NCI-H1105 (cell line): ENCODE measurements at regions not wholly inside any gene's neighbourhood (a gene's known extent, or its start where the extent isn't known, plus 50 kb on each side); places are given as distances from the start of the nearest gene placed in this dataset.

Experiments
- DNase-seq: peaks from one replicate; lab custom pipeline; 2025; lab: John Stamatoyannopoulos, UW

DNA sequence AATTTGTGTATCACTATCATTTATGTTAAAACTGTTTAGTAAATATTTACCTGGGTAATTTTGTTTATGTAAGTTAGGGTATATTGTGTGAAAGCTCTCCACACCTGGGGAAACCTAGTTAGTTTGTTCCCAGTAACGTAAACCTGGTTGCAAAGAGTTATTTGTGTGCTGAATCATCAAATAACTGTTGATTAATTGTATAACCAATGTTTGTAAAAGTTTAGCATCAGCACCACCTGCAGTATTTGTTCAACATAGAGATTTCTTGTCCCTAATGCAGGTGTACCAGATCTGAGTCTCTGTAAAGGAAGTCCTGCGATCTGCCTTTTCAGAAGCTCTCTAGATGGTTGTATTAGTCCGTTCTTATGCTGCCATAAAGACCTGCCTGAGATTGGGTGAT is 440.4 kb downstream of the COL12A1 start:
- DNase-seq: no peak

DNA sequence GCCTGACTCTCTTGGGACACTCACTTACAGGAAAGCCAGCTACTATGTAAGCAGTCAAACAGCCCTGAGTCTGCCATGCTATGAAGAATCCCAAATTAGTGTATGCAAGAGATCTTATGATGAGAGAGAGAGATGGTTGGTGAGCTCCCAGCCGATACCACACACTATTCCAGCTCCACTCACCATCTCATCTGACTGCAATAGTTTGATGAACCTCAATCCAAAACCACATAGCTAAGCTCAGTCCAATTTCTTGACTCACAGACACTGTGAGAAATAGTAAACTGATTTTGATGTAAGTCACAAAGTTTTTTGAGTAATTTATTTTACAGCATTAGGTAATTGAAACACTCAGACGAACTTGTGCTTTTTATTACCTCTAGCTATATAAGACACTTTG is 441.4 kb downstream of the COL12A1 start:
- no peak for DNase-seq

DNA sequence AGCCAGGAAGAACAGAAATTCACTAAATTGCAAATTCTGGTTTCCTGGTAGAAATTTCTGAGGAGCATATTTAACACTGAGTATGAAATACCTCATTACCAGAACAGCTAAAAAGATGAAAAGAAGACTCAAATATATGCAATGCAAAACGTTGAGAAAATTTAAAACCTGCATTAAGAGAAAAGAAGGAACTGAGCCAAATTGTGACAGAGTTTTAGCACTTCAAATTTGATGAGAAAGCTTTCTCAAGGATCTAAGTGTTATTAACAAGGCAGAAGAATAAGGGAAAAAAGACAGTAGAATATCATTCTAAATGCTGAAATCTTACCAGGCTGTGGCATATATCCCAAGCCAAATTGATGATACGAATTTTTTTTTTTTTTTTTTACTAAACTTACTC is 443.0 kb downstream of the COL12A1 start:
- DNase-seq: no peak

DNA sequence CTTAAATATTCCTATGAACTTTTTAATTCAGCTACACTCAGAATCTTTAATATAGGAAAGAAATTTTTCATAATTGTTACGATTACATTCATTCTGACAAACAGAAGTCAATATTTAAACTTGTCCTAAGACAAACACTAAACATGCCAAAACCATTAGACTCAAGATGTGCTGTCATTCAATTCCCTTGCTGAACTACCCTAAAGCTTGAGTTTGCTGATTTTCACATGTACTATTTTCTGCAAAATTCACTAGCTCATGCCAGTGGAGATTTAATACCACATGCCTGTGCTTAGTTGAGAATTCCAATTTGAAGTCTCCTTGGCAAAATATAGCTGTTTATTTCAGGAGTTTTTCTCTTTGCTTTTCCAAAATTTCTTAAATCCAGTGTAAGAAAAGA is 448.0 kb downstream of the COL12A1 start:
- DNase-seq: no peak

DNA sequence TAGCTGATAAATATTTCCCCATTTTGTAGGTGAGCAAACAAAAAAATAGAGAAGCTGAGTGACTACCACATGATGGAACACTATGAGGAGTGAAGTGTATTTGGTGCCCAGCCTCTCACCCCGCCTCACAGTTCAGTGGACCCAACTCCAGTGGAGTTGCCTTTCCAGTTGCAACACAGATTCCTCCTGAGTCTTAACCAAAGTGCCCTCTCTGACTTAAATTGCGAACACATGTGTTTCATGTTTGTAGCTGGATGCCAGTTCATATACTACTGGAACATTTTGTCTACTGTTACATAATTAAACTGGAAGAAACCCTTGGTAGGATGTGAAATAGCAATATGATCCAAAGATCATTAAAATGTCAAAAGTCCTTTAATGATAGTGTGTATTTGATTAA is 448.9 kb downstream of the COL12A1 start:
- DNase-seq: no peak

DNA sequence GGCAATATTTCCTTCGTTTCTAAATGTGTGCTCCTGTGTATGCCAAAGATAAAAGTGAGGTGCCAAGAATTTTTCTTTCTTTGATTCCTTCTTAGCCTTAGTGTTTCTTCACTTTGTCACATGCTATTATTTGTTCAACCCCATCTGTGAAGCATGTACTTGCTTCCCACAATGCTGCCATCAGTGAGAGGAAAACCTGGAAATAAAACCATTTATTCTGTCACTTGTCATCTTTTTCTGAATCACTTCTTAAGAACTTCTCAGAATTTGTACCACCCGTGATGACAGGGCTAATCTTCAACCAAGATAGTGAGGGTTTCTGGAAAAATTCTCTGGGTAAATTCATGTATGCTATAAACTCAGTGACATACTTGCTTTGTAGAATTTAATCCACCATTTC is 450.1 kb downstream of the COL12A1 start:
- DNase-seq: no peak

DNA sequence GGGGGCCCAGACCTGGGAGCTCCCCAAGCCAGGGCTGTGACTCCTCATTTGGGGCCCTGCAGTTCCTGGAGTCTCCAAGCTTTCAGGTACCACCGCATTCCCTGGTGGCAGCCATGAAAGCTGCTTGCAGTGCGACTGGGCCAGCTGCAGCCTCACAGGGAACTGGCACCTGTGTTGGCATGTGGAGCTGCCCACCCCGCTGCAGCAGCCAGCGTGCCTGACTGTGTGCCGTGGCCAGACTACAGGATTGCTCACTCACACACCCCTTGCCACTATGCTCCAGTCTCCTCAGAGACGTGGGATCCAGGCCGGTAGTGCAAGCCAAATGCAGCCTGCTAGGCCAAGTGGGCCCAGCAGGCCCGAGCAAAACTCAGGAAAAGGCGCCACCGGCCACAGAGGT is 450.7 kb downstream of the COL12A1 start:
- DNase-seq: no peak

DNA sequence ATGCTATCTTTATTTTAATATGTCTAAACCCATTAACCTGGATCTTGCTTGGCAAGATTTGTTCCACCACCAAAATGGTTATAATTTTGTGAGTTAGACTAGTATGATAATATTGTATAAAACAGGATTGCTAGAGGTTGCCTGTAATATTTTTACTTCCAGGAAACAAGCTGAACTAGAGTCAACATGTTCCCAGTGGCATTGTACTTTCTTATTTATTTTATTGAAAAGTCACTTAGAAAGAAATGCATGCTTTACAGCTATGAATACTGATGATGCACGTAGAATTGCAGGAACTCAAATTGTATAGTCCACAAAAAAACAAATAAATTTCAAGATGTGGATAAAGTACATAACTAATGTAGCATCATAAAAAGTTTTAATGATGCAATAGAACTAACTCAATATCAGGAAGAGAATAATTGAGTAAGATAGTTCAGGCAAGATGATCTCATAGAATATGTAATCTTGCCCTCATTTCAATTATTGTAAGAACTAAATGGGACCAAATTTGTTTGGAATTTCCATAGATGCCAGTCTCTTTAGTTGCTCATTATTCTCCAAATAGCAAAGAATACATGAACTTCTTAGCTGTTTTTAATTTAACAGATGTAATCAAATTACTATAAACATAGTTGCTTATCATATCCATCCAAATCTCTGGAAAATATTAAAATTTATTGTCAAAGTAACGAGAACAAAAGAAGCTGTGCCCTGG is 451.8 kb downstream of the COL12A1 start:
- DNase-seq: no peak

DNA sequence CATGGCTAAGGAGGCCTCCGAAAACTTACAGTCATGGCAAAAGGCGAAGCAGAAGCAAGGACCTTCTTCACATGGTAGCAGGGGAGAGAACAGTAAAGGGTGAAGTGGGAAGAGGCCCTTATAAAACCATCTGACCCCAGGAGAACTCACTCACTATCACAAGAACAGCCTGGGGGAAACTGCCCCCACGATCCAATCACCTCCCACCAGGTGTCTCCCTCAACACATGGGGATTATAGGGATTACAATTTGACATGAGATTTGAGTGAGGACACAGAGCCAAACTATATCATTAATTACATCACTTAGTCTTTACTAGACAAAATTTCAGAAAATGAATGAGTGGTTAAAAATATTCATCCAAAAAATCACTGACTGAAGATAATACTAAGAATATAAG is 453.6 kb downstream of the COL12A1 start:
- DNase-seq: no peak

DNA sequence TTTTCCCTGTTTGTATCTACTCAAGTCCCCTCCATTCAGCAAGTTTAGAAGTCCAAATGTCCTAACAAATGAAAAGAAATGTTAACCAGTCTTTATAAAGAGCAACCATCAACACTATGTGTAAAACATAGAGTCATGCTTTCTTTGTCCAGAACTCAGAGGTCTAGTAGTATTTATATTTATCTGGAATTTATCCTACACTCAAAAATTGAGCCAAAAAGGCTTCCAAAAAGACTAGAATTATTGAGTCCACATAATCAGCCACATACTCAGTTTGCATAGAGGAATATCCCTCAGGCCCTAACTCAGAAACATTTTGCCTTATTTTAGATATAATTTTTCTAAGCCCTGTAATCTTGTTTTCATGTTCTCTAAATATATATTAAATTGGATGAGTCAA is 455.0 kb downstream of the COL12A1 start:
- DNase-seq: no peak

DNA sequence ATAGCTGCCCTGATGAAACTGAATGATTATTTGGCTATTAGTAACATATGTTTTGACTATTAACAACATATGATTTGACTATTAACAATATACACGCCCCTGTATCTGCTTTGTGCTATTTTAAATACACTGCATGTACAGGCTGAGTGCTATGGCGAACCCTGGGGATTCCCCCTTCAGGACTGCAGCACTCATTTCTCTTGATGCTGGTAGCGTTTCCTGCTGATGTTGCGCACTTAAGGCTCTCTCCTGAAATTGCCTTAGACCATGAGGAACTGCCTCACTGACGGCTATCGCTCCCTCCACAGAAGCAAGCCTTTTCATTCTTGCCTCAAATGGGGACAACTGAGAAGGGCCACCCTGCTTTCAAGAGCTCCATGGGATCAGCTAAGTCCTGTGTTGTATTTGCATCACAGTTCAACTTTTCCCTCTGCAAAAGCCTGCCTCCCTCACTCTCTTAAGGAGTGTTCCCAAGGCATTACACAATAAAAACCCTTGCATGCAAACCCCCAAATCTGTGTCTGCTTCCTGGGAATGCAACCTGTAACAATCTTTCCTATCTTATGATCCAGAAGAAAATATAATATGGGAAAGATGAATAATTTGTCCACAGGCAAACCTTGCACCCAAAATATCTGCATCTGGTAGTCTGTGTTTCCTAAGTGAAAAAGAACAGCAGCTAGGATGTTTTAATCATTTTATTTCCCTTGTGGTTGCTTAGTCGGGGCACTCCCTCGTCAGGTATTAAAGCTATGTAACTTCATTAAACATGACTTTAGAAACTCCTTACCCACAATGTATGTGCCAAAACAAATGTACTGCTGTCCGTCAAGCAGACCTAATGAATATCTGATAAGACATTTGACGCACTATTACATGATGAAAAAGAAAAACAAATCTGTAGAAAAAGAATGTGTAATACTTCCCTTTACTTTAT is 456.4 kb downstream of the COL12A1 start:
- DNase-seq: no peak

DNA sequence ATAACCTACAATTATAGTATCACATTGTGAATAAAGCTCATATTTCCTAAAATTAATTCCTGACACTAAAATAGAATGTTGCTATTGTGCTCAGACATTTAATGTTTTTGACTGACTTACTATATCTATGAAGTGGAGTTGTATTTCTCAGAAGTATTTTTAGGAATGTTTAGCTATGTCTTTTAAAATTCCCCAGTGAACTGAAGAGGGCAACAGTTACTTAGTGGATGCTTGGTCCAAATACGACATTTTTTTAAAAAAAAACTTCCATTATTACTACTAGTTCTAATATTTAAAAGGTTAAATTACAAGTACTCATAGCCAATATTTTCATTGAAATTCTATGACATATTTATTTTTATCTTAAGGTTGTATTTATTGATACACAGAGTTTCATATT is 460.2 kb downstream of the COL12A1 start:
- DNase-seq: no peak

DNA sequence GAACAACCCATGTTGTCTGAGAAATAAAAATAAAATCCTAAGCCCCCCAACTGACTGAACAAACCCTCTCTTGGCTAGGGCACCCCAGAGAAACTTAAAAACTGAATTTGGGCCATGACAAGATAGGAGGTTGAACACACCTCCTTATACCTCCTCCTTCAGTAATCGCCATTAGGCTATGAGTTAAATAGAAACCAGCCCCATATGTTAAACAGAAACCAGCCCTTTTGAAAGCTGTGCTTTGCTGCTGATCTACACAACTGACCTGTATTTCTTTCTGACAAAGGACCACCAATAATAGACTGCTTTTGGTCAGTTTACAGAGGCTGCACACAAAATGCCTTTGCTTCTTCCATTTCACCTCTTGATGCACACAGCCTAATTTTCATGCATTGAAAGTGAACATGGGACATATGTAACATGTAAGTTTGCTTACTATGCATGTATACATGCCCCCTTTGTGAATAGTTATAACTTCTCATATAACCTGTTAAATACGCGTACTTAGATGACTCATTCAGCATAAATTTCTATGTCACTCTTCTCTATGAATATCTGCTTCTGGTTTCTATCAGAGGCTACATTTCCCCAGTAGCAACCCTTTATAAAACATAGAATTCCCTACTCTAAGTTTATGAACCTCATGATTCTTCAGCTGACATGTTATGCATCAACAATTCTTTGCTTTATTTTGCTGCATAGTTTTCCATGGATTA is 462.9 kb downstream of the COL12A1 start:
- DNase-seq: no peak

DNA sequence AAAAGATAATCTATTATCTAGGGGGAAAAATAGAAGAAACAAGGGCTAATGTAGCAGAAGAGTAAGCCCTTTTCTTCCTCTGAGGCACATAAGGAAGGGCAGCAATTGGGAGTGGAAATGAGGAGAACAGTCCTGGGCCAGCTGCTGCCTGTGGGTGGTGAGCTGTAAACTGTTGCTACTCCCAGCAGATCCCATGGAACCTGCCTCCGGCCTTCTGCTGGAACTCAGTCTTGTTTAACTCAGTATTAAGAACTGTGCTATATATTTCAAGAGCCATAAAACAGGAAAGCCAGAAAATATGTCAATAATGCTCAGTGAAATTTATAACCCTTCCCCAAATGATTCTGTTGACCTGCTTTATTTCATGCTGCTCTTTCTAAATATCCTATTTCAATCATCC is 464.2 kb downstream of the COL12A1 start:
- no peak for DNase-seq

DNA sequence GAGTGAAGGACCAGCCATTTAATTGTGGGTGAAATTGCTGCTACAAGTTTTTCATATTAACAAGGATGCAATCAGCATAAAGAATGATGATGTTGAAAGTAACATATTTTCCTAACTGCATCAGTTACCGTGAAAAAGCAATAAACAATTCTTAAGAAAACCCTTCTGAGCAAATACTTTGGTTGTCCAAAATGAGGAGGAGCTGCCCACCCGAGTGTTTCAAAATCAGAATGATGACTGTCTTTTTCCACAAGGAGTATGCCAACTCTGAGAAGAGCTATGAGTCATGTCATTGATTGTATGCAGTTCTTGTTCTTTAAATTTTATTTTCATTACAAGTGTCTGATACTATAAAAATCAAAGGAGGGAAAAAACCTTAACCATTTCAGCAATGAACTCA is 470.5 kb downstream of the COL12A1 start:
- no peak for DNase-seq

DNA sequence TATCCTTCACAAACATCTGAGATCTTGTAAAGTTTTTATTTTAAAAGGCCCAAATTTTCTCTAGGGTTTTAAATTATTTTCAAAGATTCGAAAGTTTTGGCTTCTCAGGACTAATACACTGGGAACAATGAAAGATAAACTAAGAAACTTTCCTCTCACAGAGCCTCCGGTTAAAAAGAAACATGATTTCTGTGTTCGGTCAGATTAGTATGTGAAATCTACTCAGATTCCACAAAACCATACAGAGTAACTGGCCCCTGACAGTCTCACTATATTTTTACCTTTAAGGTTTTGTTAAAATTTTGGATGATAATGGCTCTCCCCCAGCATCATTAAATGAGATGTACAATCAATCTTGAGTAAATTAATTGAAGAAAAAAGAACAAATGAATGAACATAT is 471.0 kb downstream of the COL12A1 start:
- no peak for DNase-seq

DNA sequence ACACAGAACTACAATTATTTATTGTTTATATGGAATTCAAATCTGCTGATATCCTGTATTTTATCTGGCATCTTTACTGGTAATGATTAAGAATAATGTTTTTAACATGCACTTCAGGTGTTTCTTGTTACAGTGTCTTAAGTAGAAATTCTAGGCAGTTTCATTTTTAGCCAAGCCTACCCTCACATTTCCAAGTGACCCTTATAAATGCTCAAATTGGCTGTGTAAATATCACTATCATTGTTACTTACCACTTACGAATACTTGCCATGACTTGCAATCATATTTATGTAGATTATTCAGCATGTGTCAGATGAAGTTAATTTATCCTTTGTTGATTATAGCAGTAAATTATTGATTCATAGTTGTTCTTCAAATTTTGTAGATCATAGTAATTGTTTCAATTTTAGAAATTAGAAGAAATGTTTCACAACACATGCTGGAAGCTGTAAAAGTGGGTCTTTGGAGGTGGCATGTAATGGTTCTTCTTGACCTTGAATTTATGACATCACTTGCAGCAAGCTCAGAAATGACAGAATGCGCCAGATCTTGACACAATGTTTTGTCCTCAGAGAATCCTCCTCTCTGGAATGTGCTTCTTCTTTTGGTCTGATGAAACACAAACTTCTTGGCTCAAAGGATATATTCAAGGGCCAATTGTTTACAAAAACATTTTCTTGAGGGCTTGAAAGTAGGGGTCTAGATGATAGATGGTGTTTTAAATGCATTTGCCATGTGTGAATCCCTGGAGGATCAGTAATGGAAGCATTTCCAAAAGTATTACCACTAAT is 471.8 kb downstream of the COL12A1 start:
- DNase-seq: no peak

DNA sequence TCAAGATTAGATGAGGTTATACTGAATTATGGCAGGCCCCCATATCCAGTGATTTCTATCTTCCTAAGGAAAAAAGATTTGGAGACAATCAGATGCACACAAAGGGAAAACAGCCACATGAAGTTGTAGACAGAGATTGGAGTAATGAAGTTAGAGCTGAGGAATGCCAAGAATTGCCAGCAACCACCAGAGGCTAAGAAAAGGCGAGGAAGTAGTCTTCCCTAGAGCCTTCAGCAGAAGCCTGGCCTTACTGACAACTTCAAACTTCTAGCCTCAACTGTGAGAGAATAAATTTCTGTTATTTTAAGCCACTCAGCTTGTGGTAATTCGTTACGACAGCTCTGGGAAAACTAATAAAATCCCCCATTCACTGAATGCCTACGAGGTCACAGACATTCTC is 473.9 kb downstream of the COL12A1 start:
- DNase-seq: no peak

DNA sequence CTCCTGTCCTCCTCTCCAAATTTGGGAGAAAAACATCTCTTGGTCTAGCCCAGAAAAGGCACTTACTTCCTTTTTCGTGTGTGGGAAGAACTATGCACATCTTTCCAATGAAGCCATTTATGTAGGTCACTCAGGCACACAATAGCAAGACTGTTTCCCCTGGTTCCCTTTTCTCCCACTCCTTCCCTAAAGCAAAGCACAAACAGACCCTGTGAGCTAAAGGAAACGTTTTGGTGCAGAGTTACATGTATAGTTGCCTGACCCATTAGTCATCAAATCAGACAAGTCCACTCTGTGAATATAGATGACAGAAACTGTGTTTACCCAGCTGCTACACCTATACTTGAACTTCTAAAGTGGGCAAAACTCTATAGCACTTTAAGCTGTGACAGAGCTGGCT is 474.6 kb downstream of the COL12A1 start:
- DNase-seq: no peak

DNA sequence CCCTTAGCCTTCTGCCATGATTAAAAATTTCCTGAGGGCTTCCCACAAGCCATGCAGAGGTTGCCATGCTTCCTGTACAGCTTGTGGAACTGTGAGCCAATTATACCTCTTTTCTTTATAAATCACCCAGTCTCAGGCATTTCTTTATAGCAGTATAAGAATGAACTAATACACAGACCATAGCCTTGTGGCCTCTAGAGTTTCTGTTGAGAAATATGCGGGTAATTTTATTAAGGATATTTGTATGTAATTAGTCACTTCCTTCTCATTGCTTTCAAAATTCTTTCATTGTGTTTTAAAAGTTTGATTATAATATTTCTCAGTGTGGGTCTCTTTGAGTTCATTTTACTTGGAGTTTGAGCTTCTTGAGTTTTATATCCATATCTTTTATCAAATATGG is 484.9 kb downstream of the COL12A1 start:
- DNase-seq: no peak

DNA sequence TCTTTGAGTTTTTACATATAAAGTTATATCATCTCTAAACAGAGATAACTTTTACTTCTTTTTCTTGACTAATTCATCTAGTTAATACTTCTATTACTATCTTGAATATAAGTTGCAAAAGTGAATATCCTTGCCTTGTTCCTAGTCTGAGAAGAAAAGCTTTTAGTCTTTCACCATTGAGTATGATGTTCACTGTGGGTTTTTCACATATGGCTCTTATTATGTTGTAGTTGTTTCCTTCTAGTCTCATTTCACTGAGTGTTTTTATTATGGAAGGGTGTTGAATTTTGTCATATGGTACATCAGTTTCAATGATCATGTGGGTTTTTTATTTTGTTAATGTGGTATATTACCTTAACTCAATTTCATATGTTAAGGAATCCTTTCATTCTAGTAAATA is 488.3 kb downstream of the COL12A1 start:
- DNase-seq: no peak
